Liver (tissue), 8 donors: ENCODE measurements at regions not wholly inside any gene's neighbourhood (a gene's known extent, or its start where the extent isn't known, plus 50 kb on each side); places are given as distances from the start of the nearest gene placed in this dataset.

ENCODE experiments used
- DNase-seq: peaks from one replicate; pipeline ENCODE4 v3.0.0-alpha.2; 2017; ENCODE audit warnings: low spot score
- H3K27ac ChIP-seq, 2 donors: one replicate each; pipeline ENCODE4 v1.7.0; 2013; ENCODE audit warnings: inconsistent platforms in 2 of 2, low read length in 2 of 2, control low read depth in 1 of 2, low read depth in 1 of 2, mild to moderate bottlenecking in 1 of 2
- H3K27me3 ChIP-seq, 4 donors: one replicate each; pipeline versions ENCODE4 v1.6.1 to v1.7.0; 2013; ENCODE audit warnings: low read length in 3 of 4, inconsistent platforms in 1 of 4, mild to moderate bottlenecking in 1 of 4, moderate library complexity in 1 of 4; ENCODE audit not compliant: control insufficient read depth in 4 of 4, insufficient read depth in 4 of 4
- H3K36me3 ChIP-seq, 4 donors: one replicate each; pipeline versions ENCODE4 v1.6.1 to v1.7.0; 2013; ENCODE audit warnings: low read length in 3 of 4, mild to moderate bottlenecking in 3 of 4, low read depth in 1 of 4, moderate library complexity in 1 of 4; ENCODE audit not compliant: control insufficient read depth in 4 of 4, insufficient read depth in 3 of 4
- H3K4me1 ChIP-seq, 4 donors: one replicate each; pipeline versions ENCODE4 v1.6.1 to v1.7.0; 2013; ENCODE audit warnings: low read length in 3 of 4, mild to moderate bottlenecking in 3 of 4, moderate library complexity in 1 of 4; ENCODE audit not compliant: control insufficient read depth in 4 of 4, insufficient read depth in 4 of 4
- H3K4me3 ChIP-seq, 3 donors: one replicate each; pipeline versions ENCODE4 v1.6.1 to v1.7.0; 2013; ENCODE audit warnings: low read length in 3 of 3, control low read depth in 1 of 3, low read depth in 1 of 3, mild to moderate bottlenecking in 1 of 3
- H3K9ac ChIP-seq, 2 donors: one replicate each; pipeline ENCODE4 v1.7.0; 2013; ENCODE audit warnings: low read length in 2 of 2, mild to moderate bottlenecking in 2 of 2, moderate library complexity in 2 of 2, control low read depth in 1 of 2, low read depth in 1 of 2
- H3K9me3 ChIP-seq, 4 donors: one replicate each; pipeline versions ENCODE4 v1.6.1 to v1.7.0; 2013; ENCODE audit warnings: low read length in 3 of 4; ENCODE audit not compliant: control insufficient read depth in 4 of 4
- CTCF ChIP-seq: fragments of 150-350 bp; IDR thresholded peaks from 2 replicates; pipeline ENCODE4 v1.5.1; 2017; ENCODE audit warnings: improper control_type of control experiment, low read depth, low read length; ENCODE audit not compliant: missing input control
- EGR1 ChIP-seq, 2 donors: IDR thresholded peaks; 2 replicates each; pipeline ENCODE4 v1.6.1; 2016 to 2018; ENCODE audit warnings: antibody characterized with exemption in 2 of 2, low read depth in 2 of 2
- FOXA1 ChIP-seq: IDR thresholded peaks from 2 replicates; pipeline ENCODE4 v1.6.1; 2016; ENCODE audit warnings: antibody characterized with exemption
- FOXA2 ChIP-seq: IDR thresholded peaks from 2 replicates; pipeline ENCODE4 v1.6.1; 2016; ENCODE audit warnings: antibody characterized with exemption
- GABPA ChIP-seq, 2 donors: IDR thresholded peaks in 1 of 2; conservative IDR thresholded peaks in 1 of 2; 2 replicates each; pipeline ENCODE4 v1.6.1; 2016; ENCODE audit warnings: antibody characterized with exemption in 2 of 2, mild to moderate bottlenecking in 1 of 2, moderate library complexity in 1 of 2
- HNF4G ChIP-seq: IDR thresholded peaks from 2 replicates; pipeline ENCODE4 v1.6.1; 2016; ENCODE audit warnings: antibody characterized with exemption
- JUND ChIP-seq, 2 donors: IDR thresholded peaks; 2 replicates each; pipeline ENCODE4 v1.6.1; 2016; ENCODE audit warnings: antibody characterized with exemption in 2 of 2
- MAX ChIP-seq: IDR thresholded peaks from 2 replicates; pipeline ENCODE4 v1.6.1; 2016; ENCODE audit warnings: antibody characterized with exemption
- NR2F2 ChIP-seq: IDR thresholded peaks from 2 replicates; pipeline ENCODE4 v1.6.1; 2016; ENCODE audit warnings: antibody characterized with exemption
- RAD21 ChIP-seq, 2 donors: IDR thresholded peaks; 2 replicates each; pipeline ENCODE4 v1.6.1; 2016; ENCODE audit warnings: antibody characterized with exemption in 2 of 2, mild to moderate bottlenecking in 2 of 2
- REST ChIP-seq: IDR thresholded peaks from 2 replicates; pipeline ENCODE4 v1.6.1; 2016; ENCODE audit warnings: antibody characterized with exemption, mild to moderate bottlenecking
- RXRA ChIP-seq, 2 donors: IDR thresholded peaks; 2 replicates each; pipeline ENCODE4 v1.6.1; 2017 to 2018; ENCODE audit warnings: antibody characterized with exemption in 2 of 2, mild to moderate bottlenecking in 1 of 2
- SP1 ChIP-seq: IDR thresholded peaks from 2 replicates; pipeline ENCODE4 v1.6.1; 2018; ENCODE audit warnings: antibody characterized with exemption, mild to moderate bottlenecking
- TAF1 ChIP-seq: conservative IDR thresholded peaks from 2 replicates; pipeline ENCODE4 v1.6.1; 2016; ENCODE audit warnings: antibody characterized with exemption, mild to moderate bottlenecking
- YY1 ChIP-seq: IDR thresholded peaks from 2 replicates; pipeline ENCODE4 v1.6.1; 2016; ENCODE audit warnings: antibody characterized with exemption, mild to moderate bottlenecking
- ZBTB33 ChIP-seq: IDR thresholded peaks from 2 replicates; pipeline ENCODE4 v1.6.1; 2016; ENCODE audit warnings: antibody characterized with exemption
- WGBS: extraction: QIAGEN DNeasy Blood & Tissue Kit; methylation state at CpG from one replicate; pipeline ENCODE4 v1.1.7; 2013; 5-methylcytosine and 5-hydroxymethylcytosine counted together
- TF ChIP-seq, protein P1 (sequence below): IDR thresholded peaks from 2 replicates; pipeline ENCODE4 v1.6.1; 2016; ENCODE audit warnings: antibody characterized with exemption
- donor health status: healthy.
- donor health status: healthy.
- donor health status: healthy.
- donor health status: healthy.
- donor health status: healthy.

GRCh38 chr7:144969787-144970186, 133.9 kb upstream of the TPK1 start:
- H3K9ac ChIP-seq, result no peak overlapping the region
- no peak for DNase-seq
- H3K9me3 ChIP-seq, result peaks cover 0 to 4% (median 1%) of the 10 kb centered on the region in 4 donors
- no peaks in the 10 kb centered on the region for H3K36me3 ChIP-seq
- TF ChIP-seq, protein P1, sequence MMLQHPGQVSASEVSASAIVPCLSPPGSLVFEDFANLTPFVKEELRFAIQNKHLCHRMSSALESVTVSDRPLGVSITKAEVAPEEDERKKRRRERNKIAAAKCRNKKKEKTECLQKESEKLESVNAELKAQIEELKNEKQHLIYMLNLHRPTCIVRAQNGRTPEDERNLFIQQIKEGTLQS, result no peak
- TF ChIP-seq ZBTB33 (no peak), HNF4G (no peak), JUND (IDR thresholded peaks at IDR 0.05) (no peak), TAF1 (no peak), FOXA1 (no peak), CTCF (no peak), RAD21 (IDR thresholded peaks at IDR 0.05) (no peak), EGR1 (IDR thresholded peaks at IDR 0.05; ENCODE audit: low read depth in 2 of 2) (no peak), SP1 (no peak), REST (no peak), FOXA2 (no peak), MAX (no peak), NR2F2 (no peak), GABPA (IDR thresholded peaks at IDR 0.05 in 1 of 2, conservative IDR thresholded peaks at IDR 0.05 in 1 of 2) (no peak), RXRA (IDR thresholded peaks at IDR 0.05) (no peak)
- peaks cover 0 to 3% (median 0%) of the 10 kb centered on the region in 4 donors for H3K27me3 ChIP-seq
- 36% methylated on average over 3 of the region's 3 CpGs for WGBS
- H3K27ac ChIP-seq, result no peak overlapping the region
- H3K4me3 ChIP-seq, result no peak overlapping the region
- no peaks in the 10 kb centered on the region for H3K4me1 ChIP-seq

DNA sequence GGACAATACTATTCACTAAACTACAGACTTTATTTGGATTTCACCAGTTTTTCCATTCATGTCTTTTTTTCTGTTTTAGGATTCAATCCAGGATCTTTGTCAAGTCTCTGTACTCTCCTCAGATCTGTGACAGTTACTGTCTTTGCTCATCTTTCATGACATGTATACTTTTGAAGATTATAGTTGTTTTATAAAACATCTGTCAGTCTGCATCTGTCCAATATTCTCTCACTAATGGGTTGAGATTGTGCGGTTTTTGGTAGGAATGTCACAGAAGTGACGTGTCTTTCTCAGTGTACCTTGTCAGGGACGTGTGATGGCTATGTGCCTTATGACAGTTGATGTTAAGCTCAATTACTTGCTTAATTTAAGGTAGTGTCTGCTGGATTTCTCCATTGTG, 124.9 kb upstream of the TPK1 start:
- H3K4me3 ChIP-seq, result no peak overlapping the region
- 74% methylated on average over 3 of the region's 3 CpGs for WGBS

More for the DNA sequence above, 124.9 kb upstream of the TPK1 start:
- H3K27me3 ChIP-seq, result peaks cover 0 to 3% (median 0%) of the 10 kb centered on the region in 4 donors
- H3K9ac ChIP-seq, result no peak overlapping the region
- no peak for DNase-seq
- H3K4me1 ChIP-seq, result no peaks in the 10 kb centered on the region
- peaks cover 0 to 4% (median 0%) of the 10 kb centered on the region in 4 donors for H3K9me3 ChIP-seq
- TF ChIP-seq REST (no peak), HNF4G (no peak), JUND (IDR thresholded peaks at IDR 0.05) (no peak), TAF1 (no peak), FOXA1 (no peak), GABPA (IDR thresholded peaks at IDR 0.05 in 1 of 2, conservative IDR thresholded peaks at IDR 0.05 in 1 of 2) (no peak), YY1 (no peak), EGR1 (IDR thresholded peaks at IDR 0.05; ENCODE audit: low read depth in 2 of 2) (no peak), MAX (no peak), RAD21 (IDR thresholded peaks at IDR 0.05) (no peak)
- no peak overlapping the region for H3K27ac ChIP-seq
- H3K36me3 ChIP-seq, result no peaks in the 10 kb centered on the region
